H1 (cell line): ENCODE measurements at regions not wholly inside any gene's neighbourhood (a gene's known extent, or its start where the extent isn't known, plus 50 kb on each side); places are given as distances from the start of the nearest gene placed in this dataset.

ENCODE experiments used
- CTCF ChIA-PET: fragments of 300-600 bp; sonication (Branson Sonifier 250); formaldehyde crosslinking; loops from one replicate; lab custom pipeline; 2021; ENCODE audit not compliant: partially characterized antibody; lab: Charles Lee
- POLR2A ChIA-PET: fragments of 300-600 bp; sonication (Branson Sonifier 250); formaldehyde crosslinking; loops from one replicate; lab custom pipeline; 2021; ENCODE audit warnings: inconsistent platforms; ENCODE audit not compliant: partially characterized antibody; lab: Charles Lee
- DNase-seq, 2 experiments: peaks; one replicate each; pipeline versions ENCODE4 v3.0.0 to v3.0.0-alpha.2; 2010 to 2022; ENCODE audit warnings: low spot score in 2 of 2, low read depth in 1 of 2, mixed read lengths in 1 of 2
- FAIRE-seq: peaks from 2 replicates; lab custom pipeline; 2011; peaks lifted over from hg19 to GRCh38; lab: Jason Lieb, UNC
- H2AFZ ChIP-seq: 2 replicates; pipeline ENCODE4 v1.8.1; 2012; ENCODE audit warnings: low read length, inconsistent platforms
- H2AK5ac ChIP-seq: 2 replicates; pipeline ENCODE4 v1.6.1; 2013; ENCODE audit warnings: low read depth, low read length
- H2BK120ac ChIP-seq: replicated peaks from 2 replicates; pipeline ENCODE3; 2013; ENCODE audit warnings: low read depth, low read length, inconsistent platforms
- H2BK12ac ChIP-seq: 2 replicates; pipeline ENCODE4 v1.6.1; 2013; ENCODE audit warnings: low read depth, low read length
- H2BK15ac ChIP-seq: 2 replicates; pipeline ENCODE4 v1.6.1; 2013; ENCODE audit warnings: low read length
- H2BK20ac ChIP-seq: 2 replicates; pipeline ENCODE4 v1.6.1; 2013; ENCODE audit warnings: low read length
- H2BK5ac ChIP-seq: 2 replicates; pipeline ENCODE4 v1.6.1; 2013; ENCODE audit warnings: low read depth, low read length
- H3K14ac ChIP-seq: 2 replicates; pipeline ENCODE4 v1.6.1; 2013; ENCODE audit warnings: inconsistent platforms; ENCODE audit not compliant: insufficient read length
- H3K18ac ChIP-seq: 2 replicates; pipeline ENCODE4 v1.6.1; 2013; ENCODE audit warnings: low read length; ENCODE audit errors: extremely low read depth
- H3K23ac ChIP-seq: 2 replicates; pipeline ENCODE4 v1.6.1; 2013; ENCODE audit warnings: inconsistent platforms; ENCODE audit not compliant: insufficient read length
- H3K23me2 ChIP-seq: 2 replicates; pipeline ENCODE4 v1.6.1; 2013; ENCODE audit warnings: low read depth, low read length
- H3K27ac ChIP-seq: 2 replicates; pipeline ENCODE4 v1.6.1; 2011; ENCODE audit warnings: low read depth, low read length, inconsistent platforms
- H3K27me3 ChIP-seq, 4 experiments: replicated peaks in 1 of 4; 1 replicate in 1 of 4; 2 replicates in 3 of 4; pipeline versions ENCODE4 v1.6.1 to v1.8.1; 2011 to 2013; ENCODE audit warnings: low read length in 3 of 4, mild to moderate bottlenecking in 3 of 4, inconsistent platforms in 2 of 4, mixed read lengths in 2 of 4, moderate library complexity in 1 of 4; ENCODE audit not compliant: control insufficient read depth in 3 of 4, insufficient read depth in 3 of 4; ENCODE audit errors: extremely low read depth in 1 of 4
- H3K36me3 ChIP-seq, 4 experiments: 2 replicates each; pipeline versions ENCODE4 v1.6.1 to v1.8.1; 2011 to 2013; ENCODE audit warnings: mild to moderate bottlenecking in 4 of 4, low read length in 3 of 4, moderate library complexity in 2 of 4, control low read depth in 1 of 4, inconsistent platforms in 1 of 4; ENCODE audit not compliant: insufficient read depth in 4 of 4, control insufficient read depth in 2 of 4
- H3K4ac ChIP-seq: replicated peaks from 2 replicates; pipeline ENCODE3; 2013; ENCODE audit warnings: low read length, low read depth, mixed read lengths, inconsistent platforms; ENCODE audit not compliant: insufficient read length
- H3K4me1 ChIP-seq, 4 experiments: replicated peaks in 1 of 4; 1 replicate in 1 of 4; 2 replicates in 3 of 4; pipeline versions ENCODE4 v1.6.1 to v1.8.1; 2011 to 2013; ENCODE audit warnings: low read length in 3 of 4, inconsistent platforms in 2 of 4, mixed read lengths in 1 of 4; ENCODE audit not compliant: insufficient read depth in 4 of 4, control insufficient read depth in 3 of 4
- H3K4me2 ChIP-seq, 2 experiments: 2 replicates each; pipeline versions ENCODE4 v1.6.1 to v1.8.1; 2011 to 2013; ENCODE audit warnings: low read depth in 2 of 2, low read length in 2 of 2, control low read depth in 1 of 2, inconsistent platforms in 1 of 2, mild to moderate bottlenecking in 1 of 2; ENCODE audit not compliant: insufficient read depth in 1 of 2
- H3K4me3 ChIP-seq, 4 experiments: fragments of 200-600, 300-600 bp in 1 of 4; sonication (generic), shearing (Covaris generic), sonication (Bioruptor Twin) in 1 of 4; 2 replicates each; pipeline versions ENCODE4 v1.5.1 to v1.8.1; 2011 to 2016; ENCODE audit warnings: low read length in 4 of 4, low read depth in 3 of 4, control low read depth in 2 of 4, inconsistent platforms in 2 of 4, mild to moderate bottlenecking in 2 of 4, mixed read lengths in 1 of 4, moderate library complexity in 1 of 4; ENCODE audit not compliant: insufficient read depth in 2 of 4; ENCODE audit errors: extremely low read depth in 1 of 4
- H3K56ac ChIP-seq: replicated peaks from 2 replicates; pipeline ENCODE3; 2013; ENCODE audit warnings: low read depth, mild to moderate bottlenecking, mixed read lengths, low read length, inconsistent platforms; ENCODE audit not compliant: insufficient read length
- H3K79me1 ChIP-seq: 2 replicates; pipeline ENCODE4 v1.6.1; 2013; ENCODE audit warnings: low read depth, low read length, control low read depth
- H3K79me2 ChIP-seq, 2 experiments: 2 replicates each; pipeline versions ENCODE4 v1.6.1 to v1.8.1; 2012 to 2013; ENCODE audit warnings: low read length in 2 of 2, mild to moderate bottlenecking in 2 of 2, inconsistent platforms in 1 of 2; ENCODE audit not compliant: insufficient read depth in 2 of 2, control insufficient read depth in 1 of 2
- H3K9ac ChIP-seq, 4 experiments: replicated peaks in 1 of 4; 1 replicate in 1 of 4; 2 replicates in 3 of 4; pipeline versions ENCODE4 v1.6.1 to v1.8.1; 2011 to 2013; ENCODE audit warnings: low read depth in 3 of 4, low read length in 3 of 4, control low read depth in 2 of 4, mild to moderate bottlenecking in 2 of 4, moderate library complexity in 2 of 4, inconsistent platforms in 1 of 4; ENCODE audit errors: extremely low read depth in 1 of 4
- H3K9me3 ChIP-seq, 2 experiments: 2 replicates each; pipeline versions ENCODE4 v1.6.1 to v1.8.1; 2012 to 2013; ENCODE audit warnings: mild to moderate bottlenecking in 2 of 2, moderate library complexity in 2 of 2, control low read depth in 1 of 2, inconsistent platforms in 1 of 2, low read depth in 1 of 2, low read length in 1 of 2, mixed read lengths in 1 of 2; ENCODE audit not compliant: insufficient read depth in 2 of 2
- H4K20me1 ChIP-seq, 2 experiments: replicated peaks in 1 of 2; 2 replicates each; pipeline versions ENCODE3 to v1.8.1; 2011 to 2013; ENCODE audit warnings: inconsistent platforms in 2 of 2, low read length in 2 of 2, mild to moderate bottlenecking in 1 of 2; ENCODE audit not compliant: insufficient read depth in 2 of 2, control insufficient read depth in 1 of 2
- H4K5ac ChIP-seq: 2 replicates; pipeline ENCODE4 v1.6.1; 2013; ENCODE audit warnings: low read length, low read depth, mixed read lengths, inconsistent platforms; ENCODE audit not compliant: insufficient read length
- H4K8ac ChIP-seq: 2 replicates; pipeline ENCODE4 v1.8.0; 2013; ENCODE audit warnings: mild to moderate bottlenecking, moderate library complexity, low read length, inconsistent platforms; ENCODE audit not compliant: insufficient read depth; ENCODE audit errors: extremely low read depth
- H4K91ac ChIP-seq: replicated peaks from 2 replicates; pipeline ENCODE3; 2013; ENCODE audit warnings: low read length, mixed read lengths, inconsistent platforms; ENCODE audit not compliant: insufficient read length
- CHD1 ChIP-seq: IDR thresholded peaks from 2 replicates; pipeline ENCODE4 v1.6.1; 2012; ENCODE audit warnings: low read depth, low read length, improper control_type of control experiment
- EP300 ChIP-seq, 2 experiments: IDR thresholded peaks; 1 replicate in 1 of 2; 2 replicates in 1 of 2; pipeline ENCODE4 v1.6.1; 2011 to 2012; ENCODE audit warnings: low read depth in 2 of 2, low read length in 2 of 2, mild to moderate bottlenecking in 2 of 2, borderline replicate concordance in 1 of 2, inconsistent platforms in 1 of 2, moderate library complexity in 1 of 2
- RAD21 ChIP-seq, 2 experiments: IDR thresholded peaks in 1 of 2; conservative IDR thresholded peaks in 1 of 2; 2 replicates each; pipeline ENCODE4 v1.6.1; 2011; ENCODE audit warnings: low read depth in 2 of 2, low read length in 2 of 2, improper control_type of control experiment in 1 of 2, inconsistent platforms in 1 of 2, mild to moderate bottlenecking in 1 of 2, moderate library complexity in 1 of 2
- WGBS, 2 experiments: shearing (Covaris generic) in 1 of 2; methylation state at CpG; one replicate each; pipeline versions ENCODE4 v1.1.6 to v1.1.7; 2013 to 2015; ENCODE audit warnings: low lambda C conversion rate in 2 of 2, mixed read lengths in 2 of 2, inconsistent platforms in 1 of 2, low coverage in 1 of 2, missing lambda C conversion rate in 1 of 2; ENCODE audit not compliant: insufficient replicate concordance in 2 of 2, insufficient coverage in 1 of 2, insufficient read length in 1 of 2; ENCODE audit errors: extremely low coverage in 1 of 2, missing lambda C conversion rate in 1 of 2; 5-methylcytosine and 5-hydroxymethylcytosine counted together

DNA sequence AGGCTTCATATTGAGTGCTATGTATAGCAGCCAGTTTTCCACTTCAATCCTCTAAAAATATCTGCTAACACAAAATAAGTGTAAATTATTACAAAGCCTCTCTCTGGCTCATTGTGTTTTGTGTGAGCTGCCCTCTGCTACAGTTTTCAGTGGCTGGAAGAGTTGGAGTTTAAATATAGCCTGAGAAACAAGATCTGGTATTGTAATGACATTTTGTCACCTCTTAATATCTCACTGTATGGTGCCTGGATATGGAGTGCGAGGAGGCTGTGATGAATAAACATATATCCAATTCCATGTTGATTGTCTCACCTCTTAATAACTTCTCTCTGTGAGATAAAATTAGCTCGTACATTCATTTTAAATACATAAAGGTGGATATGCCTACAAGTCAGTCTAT lies 269.7 kb downstream of the FLRT2 start:
- Histone ChIP-seq H3K4me1 (no peaks in the 10 kb centered on the region), H3K79me2 (no peaks in the 10 kb centered on the region), H3K27me3 (no peaks in the 10 kb centered on the region), H2AK5ac (no peak overlapping the region), H3K56ac (no peak overlapping the region), H3K4me2 (no peak overlapping the region), H4K91ac (no peak overlapping the region), H2AFZ (no peak overlapping the region), H3K4ac (no peak overlapping the region), H3K23me2 (no peaks in the 10 kb centered on the region), H4K5ac (no peak overlapping the region), H3K23ac (no peak overlapping the region), H2BK12ac (no peak overlapping the region), H2BK20ac (no peak overlapping the region), H2BK15ac (no peak overlapping the region), H3K14ac (no peak overlapping the region), H3K18ac (no peak overlapping the region), H3K79me1 (no peaks in the 10 kb centered on the region), H3K4me3 (no peak overlapping the region), H2BK5ac (no peak overlapping the region), H4K8ac (no peak overlapping the region), H4K20me1 (no peaks in the 10 kb centered on the region), H2BK120ac (no peak overlapping the region), H3K9ac (no peak overlapping the region), H3K36me3 (no peaks in the 10 kb centered on the region), H3K27ac (no peak overlapping the region), H3K9me3 (no peaks in the 10 kb centered on the region)
- ChIA-PET CTCF (interaction anchor here (1.3 kb wide), 1 partner anchor 12 kb away, joined by 3 read pairs; no protein-coding TSS in a partner anchor), POLR2A (no interaction called here)
- DNase-seq (no peak), FAIRE-seq (no peak)
- TF ChIP-seq RAD21 (IDR thresholded peaks at IDR 0.05 in 1 of 2, conservative IDR thresholded peaks at IDR 0.05 in 1 of 2; ENCODE audit: low read depth in 2 of 2, low read length in 2 of 2) (no peak), CHD1 (no peak), EP300 (IDR thresholded peaks at IDR 0.05; ENCODE audit: borderline replicate concordance in 1 of 2, low read depth in 2 of 2, low read length in 2 of 2) (no peak)
- WGBS, 2 experiments = 93% methylated on average over 2 of the region's 2 CpGs; no CpG with 5 or more reads in 1 of the 2 experiments
